GM23338 (cell line): ENCODE measurements at regions not wholly inside any gene's neighbourhood (a gene's known extent, or its start where the extent isn't known, plus 50 kb on each side); places are given as distances from the start of the nearest gene placed in this dataset.

ENCODE experiments used
- ATAC-seq: fragments of 200-7000 bp; cut with Tn5 transposase; 3 replicates; pipeline ENCODE4 v1.9.1; 2020
- DNase-seq: peaks from one replicate; pipeline ENCODE4 v3.0.0-alpha.2; 2015; ENCODE audit warnings: low spot score
- H2AFZ ChIP-seq: fragments of 200-600 bp; sonication (generic); 2 replicates; pipeline ENCODE4 v1.8.0; 2016; ENCODE audit warnings: antibody characterized with exemption, mild to moderate bottlenecking, moderate library complexity
- H3F3A ChIP-seq: fragments of 200-600 bp; sonication (generic); replicated peaks from 2 replicates; pipeline ENCODE4 v1.8.0; 2017; ENCODE audit warnings: antibody characterized with exemption, mixed run types, low read depth
- H3K27ac ChIP-seq: fragments of 200-600 bp; sonication (generic); 2 replicates; pipeline ENCODE4 v1.6.1; 2016; ENCODE audit warnings: low read depth
- H3K27me3 ChIP-seq: fragments of 200-600 bp; sonication (generic); 2 replicates; pipeline ENCODE4 v1.8.0; 2016; ENCODE audit warnings: mild to moderate bottlenecking, mixed run types, moderate library complexity; ENCODE audit not compliant: insufficient read depth
- H3K36me3 ChIP-seq: fragments of 200-600 bp; sonication (generic); 2 replicates; pipeline ENCODE4 v1.8.0; 2016; ENCODE audit warnings: mild to moderate bottlenecking; ENCODE audit not compliant: insufficient read depth
- H3K4me1 ChIP-seq: fragments of 200-600 bp; sonication (generic); 2 replicates; pipeline ENCODE4 v1.8.0; 2016; ENCODE audit warnings: mild to moderate bottlenecking, moderate library complexity; ENCODE audit not compliant: insufficient read depth
- H3K4me2 ChIP-seq: fragments of 200-600 bp; sonication (generic); 2 replicates; pipeline ENCODE4 v1.7.1; 2017; ENCODE audit warnings: mixed run types
- H3K4me3 ChIP-seq: fragments of 200-600 bp; sonication (generic); 2 replicates; pipeline ENCODE4 v1.6.1; 2016; ENCODE audit warnings: mixed run types
- H3K79me2 ChIP-seq: fragments of 200-600 bp; sonication (generic); replicated peaks from 2 replicates; pipeline ENCODE4 v1.8.0; 2017; ENCODE audit warnings: mild to moderate bottlenecking; ENCODE audit not compliant: insufficient read depth
- H3K9me2 ChIP-seq: fragments of 200-600 bp; sonication (generic); 2 replicates; pipeline ENCODE4 v1.8.0; 2017; ENCODE audit not compliant: insufficient read depth
- H4K20me1 ChIP-seq: fragments of 200-600 bp; sonication (generic); replicated peaks from 2 replicates; pipeline ENCODE4 v1.8.0; 2017; ENCODE audit warnings: mild to moderate bottlenecking; ENCODE audit not compliant: insufficient read depth
- H3K27ac Mint-ChIP-seq: 2 replicates; pipeline ENCODE4 v1.8.0; 2020; ENCODE audit warnings: inconsistent platforms, mild to moderate bottlenecking, moderate library complexity, mixed read lengths
- H3K27me3 Mint-ChIP-seq: 3 replicates; pipeline ENCODE4 v1.8.0; 2022; ENCODE audit warnings: low read depth, mild to moderate bottlenecking, moderate library complexity, mixed read lengths, inconsistent platforms; ENCODE audit not compliant: insufficient read depth, poor library complexity
- H3K36me3 Mint-ChIP-seq: 3 replicates; pipeline ENCODE4 v1.8.0; 2021; ENCODE audit warnings: low read depth, mild to moderate bottlenecking, inconsistent platforms, moderate library complexity, mixed read lengths
- H3K4me1 Mint-ChIP-seq: 3 replicates; pipeline ENCODE4 v1.8.0; 2020; ENCODE audit warnings: mild to moderate bottlenecking, inconsistent platforms, mixed read lengths
- H3K4me3 Mint-ChIP-seq: 3 replicates; pipeline ENCODE4 v1.8.0; 2021; ENCODE audit warnings: moderate library complexity, mild to moderate bottlenecking, inconsistent platforms, mixed read lengths
- H3K9me3 Mint-ChIP-seq: 3 replicates; pipeline ENCODE4 v1.8.0; 2020; ENCODE audit warnings: moderate library complexity, mild to moderate bottlenecking, inconsistent platforms, mixed read lengths
- CREB1 ChIP-seq: fragments of 250-450 bp; sonication (Bioruptor Pico); IDR thresholded peaks from 2 replicates; pipeline ENCODE4 v1.5.0; 2020; ENCODE audit warnings: low read depth, mild to moderate bottlenecking, moderate library complexity
- CTCF ChIP-seq, 2 experiments: fragments of 200-600 bp in 1 of 2; sonication (generic) in 1 of 2; conservative IDR thresholded peaks; 2 replicates each; pipeline versions ENCODE4 v1.5.1 to v1.6.1; 2016 to 2017; ENCODE audit warnings: antibody characterized with exemption in 2 of 2, low read depth in 2 of 2, mild to moderate bottlenecking in 2 of 2, moderate library complexity in 1 of 2
- ETS1 ChIP-seq: IDR thresholded peaks from 2 replicates; pipeline ENCODE4 v1.6.1; 2016; ENCODE audit warnings: antibody characterized with exemption
- EZH2 ChIP-seq: fragments of 200-600 bp; sonication (generic); IDR thresholded peaks from one replicate; pipeline ENCODE4 v1.8.0; 2017; ENCODE audit warnings: antibody characterized with exemption, mild to moderate bottlenecking, low read depth; ENCODE audit not compliant: unreplicated experiment
- EZH2phosphoT487 ChIP-seq: fragments of 200-600 bp; sonication (generic); IDR thresholded peaks from one replicate; pipeline ENCODE4 v1.8.1; 2018; ENCODE audit warnings: antibody characterized with exemption; ENCODE audit not compliant: unreplicated experiment
- JUNB ChIP-seq: IDR thresholded peaks from one replicate; pipeline ENCODE4 v1.6.1; 2016; ENCODE audit warnings: antibody characterized with exemption; ENCODE audit not compliant: unreplicated experiment
- NANOG ChIP-seq: IDR thresholded peaks from 2 replicates; pipeline ENCODE4 v1.6.1; 2016; ENCODE audit warnings: antibody characterized with exemption, borderline replicate concordance
- POLR2AphosphoS5 ChIP-seq: IDR thresholded peaks from 2 replicates; pipeline ENCODE4 v1.6.1; 2016; ENCODE audit warnings: antibody characterized with exemption, low read depth
- REST ChIP-seq: IDR thresholded peaks from one replicate; pipeline ENCODE4 v1.6.1; 2018; ENCODE audit warnings: antibody characterized with exemption; ENCODE audit not compliant: unreplicated experiment
- STAT1 ChIP-seq: IDR thresholded peaks from one replicate; pipeline ENCODE4 v1.6.1; 2016; ENCODE audit warnings: antibody characterized with exemption; ENCODE audit not compliant: unreplicated experiment
- ZNF114 ChIP-seq: fragments of 250-450 bp; sonication (Bioruptor Pico); IDR thresholded peaks from 2 replicates; pipeline ENCODE4 v1.5.0; 2020; ENCODE audit warnings: mild to moderate bottlenecking, moderate library complexity
- ZNF331 ChIP-seq: fragments of 250-450 bp; sonication (Bioruptor Pico); IDR thresholded peaks from 2 replicates; pipeline ENCODE4 v1.5.0; 2020; ENCODE audit warnings: low read depth, mild to moderate bottlenecking, moderate library complexity
- ZNF462 ChIP-seq: fragments of 250-450 bp; sonication (Bioruptor Pico); IDR thresholded peaks from 2 replicates; pipeline ENCODE4 v1.5.0; 2020; ENCODE audit warnings: mild to moderate bottlenecking, moderate library complexity

GRCh38 chr2:40740419-40740818 is 288.5 kb upstream of the SLC8A1 start:
- no peak for ATAC-seq
- Histone ChIP-seq H4K20me1 (no peaks in the 10 kb centered on the region), H3K27me3 (no peaks in the 10 kb centered on the region), H3K27ac (no peak overlapping the region), H3K79me2 (no peaks in the 10 kb centered on the region), H2AFZ (no peak overlapping the region), H3K4me1 (no peaks in the 10 kb centered on the region), H3K36me3 (no peaks in the 10 kb centered on the region), H3F3A (no peaks in the 10 kb centered on the region), H3K4me3 (no peak overlapping the region), H3K9me2 (no peaks in the 10 kb centered on the region), H3K4me2 (no peak overlapping the region)
- TF ChIP-seq CTCF (conservative IDR thresholded peaks at IDR 0.05; ENCODE audit: low read depth in 2 of 2) (no peak), ETS1 (no peak), JUNB (no peak), ZNF462 (no peak), NANOG (no peak), STAT1 (no peak), EZH2phosphoT487 (no peak), ZNF114 (no peak), CREB1 (CRISPR knock-in tag) (no peak), EZH2 (no peak), ZNF331 (no peak), POLR2AphosphoS5 (no peak), REST (no peak)
- Mint-ChIP-seq H3K27ac (no peak overlapping the region), H3K4me3 (no peak overlapping the region), H3K4me1 (no peaks in the 10 kb centered on the region), H3K9me3 (no peaks in the 10 kb centered on the region), H3K27me3 (no peaks in the 10 kb centered on the region), H3K36me3 (no peaks in the 10 kb centered on the region)
- DNase-seq, result no peak
